Brain microvascular endothelial cell (primary cell): ENCODE measurements at regions not wholly inside any gene's neighbourhood (a gene's known extent, or its start where the extent isn't known, plus 50 kb on each side); places are given as distances from the start of the nearest gene placed in this dataset.

Experiments
- DNase-seq: peaks from one replicate; pipeline ENCODE4 v3.0.0-alpha.2; 2020
- H3K27ac ChIP-seq: fragments of 250-450 bp; sonication (Bioruptor Pico); 2 replicates; pipeline ENCODE4 v1.5.1; 2020; ENCODE audit warnings: mild to moderate bottlenecking, moderate library complexity
- H3K27me3 ChIP-seq: fragments of 250-450 bp; sonication (Bioruptor Pico); replicated peaks from 2 replicates; pipeline ENCODE4 v1.5.1; 2020; ENCODE audit warnings: mild to moderate bottlenecking
- H3K36me3 ChIP-seq: fragments of 250-450 bp; sonication (Bioruptor Pico); replicated peaks from 2 replicates; pipeline ENCODE4 v1.5.1; 2020; ENCODE audit warnings: mild to moderate bottlenecking
- H3K4me3 ChIP-seq: 2 replicates; pipeline ENCODE4 v1.5.1; 2011; ENCODE audit warnings: low read depth, mild to moderate bottlenecking, control low read depth, low read length, moderate library complexity
- CTCF ChIP-seq: IDR thresholded peaks from 2 replicates; pipeline ENCODE4 v1.5.1; 2011; ENCODE audit warnings: low read depth, mild to moderate bottlenecking, moderate library complexity, low read length, control low read depth, inconsistent platforms; ENCODE audit errors: missing control alignments
- in situ Hi-C: cut with HindIII; loops from 2 replicates; pipeline ENCODE4 v1.10.0; 2017; ENCODE audit warnings: low sequenced_read_pairs, low pct_ligation_motif_present

- peak; percentile 68 for TF ChIP-seq CTCF
- peak; percentile 74 for DNase-seq
- in situ Hi-C loops: no loop called here
- Histone ChIP-seq H3K27ac (no peak overlapping the region), H3K36me3 (no peaks in the 10 kb centered on the region), H3K27me3 (no peaks in the 10 kb centered on the region), H3K4me3 (no peak overlapping the region)
Measured at GRCh38 chr9:109574061-109574882, 76.2 kb upstream of the PTPN3 start.

GRCh38 chr9:109576762-109577161 is 78.7 kb upstream of the PTPN3 start:
- H3K36me3 ChIP-seq: no peaks in the 10 kb centered on the region
- TF ChIP-seq CTCF: no peak
- H3K4me3 ChIP-seq: no peak overlapping the region
- in situ Hi-C loops: no loop called here
- no peaks in the 10 kb centered on the region for H3K27me3 ChIP-seq
- no peak for DNase-seq
- no peak overlapping the region for H3K27ac ChIP-seq

GRCh38 chr9:109579191-109579948 is 81.3 kb upstream of the PTPN3 start:
- Histone ChIP-seq H3K36me3 (no peaks in the 10 kb centered on the region), H3K4me3 (no peak overlapping the region), H3K27ac (no peak overlapping the region), H3K27me3 (no peaks in the 10 kb centered on the region)
- in situ Hi-C loops: no loop called here
- peak; percentile 16 for DNase-seq
- TF ChIP-seq CTCF: no peak

- in situ Hi-C loops: no loop called here
- H3K27ac ChIP-seq: no peak overlapping the region
- no peaks in the 10 kb centered on the region for H3K36me3 ChIP-seq
- TF ChIP-seq CTCF: no peak
- no peaks in the 10 kb centered on the region for H3K27me3 ChIP-seq
- no peak for DNase-seq
- no peak overlapping the region for H3K4me3 ChIP-seq
Measured at GRCh38 chr9:109582386-109582785, 84.3 kb upstream of the PTPN3 start.

- DNase-seq: no peak
Measured at GRCh38 chr9:109584205-109584604, 86.1 kb upstream of the PTPN3 start.

More at GRCh38 chr9:109584205-109584604, 86.1 kb upstream of the PTPN3 start:
- Histone ChIP-seq H3K27me3 (no peaks in the 10 kb centered on the region), H3K27ac (no peak overlapping the region), H3K4me3 (no peak overlapping the region), H3K36me3 (no peaks in the 10 kb centered on the region)
- in situ Hi-C loops: no loop called here
- peak; percentile 30 for TF ChIP-seq CTCF
